ENCODE measurements at regions not wholly inside any gene's neighbourhood (a gene's known extent, or its start where the extent isn't known, plus 50 kb on each side); places are given as distances from the start of the nearest gene placed in this dataset.
"Not testable (repeated sequence)": the region's sequence is repeated elsewhere in the genome, so short reads cannot be mapped to it uniquely, and the experiment has no call there.

DNA sequence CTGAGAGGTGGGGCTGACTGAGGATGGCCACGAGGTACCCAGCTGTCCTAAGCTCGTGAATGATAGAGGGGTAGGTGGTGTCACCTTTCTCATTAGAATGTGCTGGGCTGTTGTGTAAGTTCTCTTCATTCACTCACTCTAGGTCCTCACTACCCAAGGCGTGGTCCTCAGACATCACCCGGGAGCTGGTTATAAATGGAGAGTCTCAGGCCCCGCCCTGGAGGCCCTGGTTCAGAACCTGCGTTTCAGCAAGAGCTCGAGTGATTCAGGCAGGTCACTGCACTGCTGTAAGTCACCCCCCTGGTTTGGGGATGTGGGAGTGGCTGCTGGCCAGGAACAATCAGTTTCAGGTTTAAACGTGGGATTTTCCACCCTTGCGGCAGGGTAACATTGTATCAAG is 139.8 kb downstream of the FOXL1 start:
- DNase-seq = no peak

DNA sequence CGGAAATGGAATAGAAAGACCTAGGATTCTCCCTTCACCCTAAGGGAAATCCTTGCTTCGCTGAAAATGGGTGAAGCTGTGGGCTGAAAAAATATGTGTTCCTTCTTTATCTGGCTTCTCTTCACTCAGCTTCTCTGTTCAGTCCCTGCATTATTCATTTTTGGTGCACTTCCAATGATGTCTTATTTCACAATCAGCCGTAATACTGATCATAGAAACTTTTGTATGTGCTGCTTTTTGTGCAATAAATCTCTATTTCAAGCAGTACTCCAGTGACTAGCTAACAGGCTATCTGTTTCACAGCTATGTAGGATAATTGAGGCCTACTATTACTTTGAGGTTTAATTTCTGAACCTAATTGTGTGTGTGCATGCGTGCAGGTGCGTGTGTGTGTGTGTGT is 144.6 kb downstream of the FOXL1 start:
- DNase-seq = no peak

DNA sequence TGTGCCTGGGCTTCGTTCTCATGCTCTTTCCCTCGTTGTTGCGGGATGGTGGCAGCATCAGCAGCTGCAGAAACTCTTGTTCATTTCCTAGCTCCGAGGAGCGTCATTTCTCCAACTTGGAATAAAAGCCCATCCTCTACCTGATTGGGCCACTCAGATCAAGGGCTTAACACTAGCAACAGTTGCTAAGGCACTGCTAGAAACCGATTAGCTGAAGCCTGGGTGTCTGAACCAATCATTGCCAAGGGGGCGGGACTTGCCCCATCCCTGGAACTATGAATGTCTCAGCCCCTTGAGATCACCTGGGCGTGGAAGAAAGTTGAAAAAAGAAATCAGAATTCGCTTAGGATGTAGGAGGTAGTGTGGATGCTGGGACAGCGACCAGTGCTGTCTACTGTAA is 145.3 kb downstream of the FOXL1 start:
- no peak for DNase-seq

GRCh38 chr16:86725401-86725800 is 147.1 kb downstream of the FOXL1 start:
- no peak for DNase-seq

DNA sequence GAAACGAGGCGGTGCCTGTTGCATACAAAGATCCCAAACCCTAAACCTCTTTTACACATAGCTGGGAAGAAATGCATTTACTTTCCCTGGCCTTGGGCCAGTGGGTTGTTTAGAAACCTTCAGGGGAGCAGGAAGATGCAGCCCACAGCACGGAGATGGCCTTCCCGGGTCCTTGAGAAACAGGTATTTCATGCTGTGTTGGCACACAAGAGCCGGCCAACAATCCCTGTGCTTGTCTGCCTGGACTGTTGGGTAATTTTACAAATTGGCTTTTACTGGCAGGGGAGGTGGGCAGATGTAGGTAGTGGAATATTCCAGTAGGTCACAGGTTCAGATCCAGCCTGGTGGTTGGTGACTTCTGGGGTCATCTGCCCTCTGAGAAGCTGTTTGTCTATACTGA is 148.0 kb downstream of the FOXL1 start:
- no peak for DNase-seq

- DNase-seq = no peak
Measured at GRCh38 chr16:86727131-86727530, 148.8 kb downstream of the FOXL1 start.

GRCh38 chr16:86727632-86728031 is 149.3 kb downstream of the FOXL1 start:
- no peak for DNase-seq

DNA sequence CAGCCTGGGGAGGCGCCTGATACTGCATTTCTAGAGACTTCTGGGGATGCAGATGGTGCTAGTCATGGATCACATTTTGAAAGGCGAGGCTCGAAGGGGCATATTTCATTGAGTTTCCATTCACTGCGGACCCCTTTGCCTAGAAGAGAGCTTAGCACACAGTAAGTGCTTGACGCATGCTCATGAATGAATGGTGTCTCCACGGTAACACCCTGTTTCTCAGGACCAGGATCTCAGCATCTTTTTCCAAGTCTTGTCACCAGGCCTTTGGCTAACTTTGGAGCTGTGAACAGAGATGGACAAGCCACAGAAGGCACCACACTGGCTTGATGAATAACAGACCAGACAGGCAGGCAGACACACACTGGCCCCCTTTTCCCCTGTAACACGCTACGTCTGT is 151.3 kb downstream of the FOXL1 start:
- no peak for DNase-seq

GRCh38 chr16:86730086-86730485 is 151.7 kb downstream of the FOXL1 start:
- DNase-seq = no peak

DNA sequence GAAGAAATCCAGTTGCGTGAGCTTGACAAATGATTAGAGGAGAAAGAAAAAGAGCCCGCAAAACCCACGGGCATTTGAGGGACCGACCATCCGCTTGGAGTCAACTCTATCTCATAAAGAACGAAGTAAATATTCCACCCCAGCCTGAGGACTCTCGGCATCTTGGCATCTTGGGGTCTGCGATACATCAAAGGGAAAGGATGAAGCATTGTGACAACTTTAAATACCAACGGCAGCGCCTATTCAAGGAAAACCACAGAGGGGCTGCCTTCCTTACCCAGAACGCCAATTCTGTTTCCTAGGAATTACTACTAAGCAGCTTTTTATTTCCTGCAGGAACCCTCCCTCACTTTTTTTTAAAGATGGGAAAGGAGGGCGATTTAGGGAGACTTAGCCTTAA is 152.2 kb downstream of the FOXL1 start:
- DNase-seq = no peak

DNA sequence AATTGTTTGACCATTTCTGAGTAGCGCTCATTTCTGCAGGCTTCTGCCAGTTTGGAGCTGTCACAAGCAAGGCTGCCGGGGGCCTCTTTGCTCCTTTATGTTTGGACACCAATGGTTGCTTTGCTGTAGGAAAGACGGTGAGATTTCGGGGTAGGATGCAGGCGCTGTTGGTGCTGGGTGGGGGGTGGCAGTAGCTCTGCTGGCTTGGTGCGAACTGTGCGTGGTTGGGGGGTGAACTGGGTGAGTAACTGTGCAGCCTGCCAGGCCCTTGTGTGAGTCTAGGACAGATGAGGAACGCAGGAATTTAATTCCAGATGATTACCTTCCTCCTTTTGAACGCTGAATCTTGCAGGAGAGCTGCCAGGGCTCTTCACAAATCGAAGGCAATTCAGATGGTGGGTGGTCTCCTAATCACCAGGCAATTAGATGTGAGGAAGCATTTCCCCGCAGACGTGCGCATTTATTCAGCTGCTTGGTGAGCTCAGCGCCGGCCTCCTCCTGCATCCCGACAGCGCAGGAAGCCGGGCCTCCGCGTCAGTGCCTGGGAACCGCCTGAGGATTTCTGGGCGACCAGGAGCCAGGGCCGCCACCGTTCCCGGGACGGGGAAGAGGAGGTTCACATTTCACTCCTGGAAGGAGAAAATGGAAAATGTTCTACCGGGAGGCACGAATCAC is 154.4 kb downstream of the FOXL1 start:
- no peak for DNase-seq

DNA sequence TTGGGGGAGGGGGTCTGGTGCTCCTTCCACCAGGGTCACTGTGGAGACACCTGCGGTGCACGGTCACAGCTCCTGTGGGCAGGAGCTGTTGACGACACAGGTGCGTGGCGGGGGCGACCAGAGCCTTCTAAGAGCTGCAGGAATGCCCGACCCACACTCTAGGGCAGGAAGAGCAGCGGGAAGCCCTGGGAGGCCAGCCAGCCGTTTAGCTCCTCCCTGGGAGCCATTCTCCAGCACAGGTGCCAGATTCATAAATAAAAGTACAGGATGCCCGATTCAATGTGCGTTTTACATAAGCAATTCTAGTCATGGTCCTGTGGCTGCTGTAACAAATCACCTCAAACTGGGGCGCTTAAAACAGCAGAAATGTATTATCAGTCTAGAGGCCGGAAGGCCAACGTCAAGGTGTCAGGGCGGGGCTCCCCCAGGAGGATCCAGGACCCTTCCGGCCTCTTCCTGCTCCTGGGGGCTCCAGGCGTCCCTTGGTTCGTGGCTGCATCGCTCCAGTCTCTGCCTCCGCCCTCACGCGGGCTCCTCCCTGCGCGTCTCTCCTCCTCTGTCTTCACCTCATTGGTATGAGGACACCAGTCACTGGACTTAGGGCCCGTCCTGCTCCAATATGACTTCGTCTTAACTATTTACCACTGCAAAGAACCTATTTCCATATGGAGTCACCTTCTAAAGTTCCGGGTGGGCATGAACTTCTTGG is 155.4 kb downstream of the FOXL1 start:
- no peak for DNase-seq

- no peak for DNase-seq
Measured at GRCh38 chr16:86734543-86735460, 156.5 kb downstream of the FOXL1 start.

- no peak for DNase-seq
Measured at GRCh38 chr16:86735727-86736126, 157.4 kb downstream of the FOXL1 start.

- DNase-seq = no peak
Measured at GRCh38 chr16:86736502-86736901, 158.2 kb downstream of the FOXL1 start.

DNA sequence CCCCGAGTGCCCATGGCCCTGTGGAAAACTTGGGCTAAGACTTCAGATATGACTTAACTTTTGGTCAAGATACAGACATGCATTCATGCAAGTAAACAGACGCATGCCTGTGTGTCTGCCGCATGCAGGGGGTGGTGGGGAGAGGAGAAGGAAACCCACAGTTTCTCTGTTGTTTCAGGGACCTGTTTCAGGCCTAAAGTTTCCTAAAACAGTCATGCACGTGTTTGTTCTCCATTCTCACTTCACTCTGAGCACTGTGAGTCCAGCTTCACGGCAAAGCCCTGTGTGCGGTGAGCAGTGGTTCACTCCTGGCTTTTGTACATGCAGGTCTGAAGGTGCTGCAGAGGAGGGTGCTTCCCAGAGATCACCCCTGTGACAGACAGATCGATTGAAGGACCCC is 158.7 kb downstream of the FOXL1 start:
- no peak for DNase-seq

DNA sequence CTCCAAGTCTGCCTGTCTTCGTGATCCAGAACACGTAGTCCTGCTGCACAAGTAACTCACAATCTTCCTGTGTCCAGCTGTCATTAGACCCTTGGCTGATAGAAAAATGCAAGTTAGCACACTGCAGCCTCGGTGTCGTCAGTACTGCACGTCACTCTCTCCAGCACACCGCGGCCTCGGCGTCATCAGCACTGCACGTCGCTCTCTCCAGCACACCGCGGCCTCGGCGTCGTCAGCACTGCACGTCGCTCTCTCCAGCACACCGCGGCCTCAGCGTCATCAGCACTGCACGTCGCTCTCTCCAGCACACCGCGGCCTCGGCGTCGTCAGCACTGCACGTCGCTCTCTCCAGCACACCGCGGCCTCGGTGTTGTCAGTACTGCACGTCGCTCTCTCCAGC is 160.0 kb downstream of the FOXL1 start:
- not testable (repeated sequence) for DNase-seq

DNA sequence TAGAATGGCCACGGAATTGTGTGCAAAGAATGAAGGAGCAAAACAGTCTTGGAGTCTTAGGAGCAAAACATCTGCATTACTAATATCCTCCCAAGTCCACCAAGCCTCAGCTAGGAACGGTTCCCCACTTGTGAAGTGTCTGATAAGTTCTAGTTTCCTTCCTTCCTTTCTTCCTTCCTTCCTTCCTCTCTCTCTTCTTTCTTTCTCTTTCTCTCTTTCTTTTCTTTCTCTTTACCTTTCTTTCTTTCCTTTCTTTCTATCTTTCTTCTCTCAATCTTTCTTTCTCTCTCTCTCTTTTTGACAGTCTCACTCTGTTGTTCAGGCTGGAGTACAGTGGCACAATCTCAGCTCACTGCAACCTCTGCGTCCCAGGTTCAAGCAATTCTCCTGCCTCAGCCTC is 160.8 kb downstream of the FOXL1 start:
- no peak for DNase-seq

DNA sequence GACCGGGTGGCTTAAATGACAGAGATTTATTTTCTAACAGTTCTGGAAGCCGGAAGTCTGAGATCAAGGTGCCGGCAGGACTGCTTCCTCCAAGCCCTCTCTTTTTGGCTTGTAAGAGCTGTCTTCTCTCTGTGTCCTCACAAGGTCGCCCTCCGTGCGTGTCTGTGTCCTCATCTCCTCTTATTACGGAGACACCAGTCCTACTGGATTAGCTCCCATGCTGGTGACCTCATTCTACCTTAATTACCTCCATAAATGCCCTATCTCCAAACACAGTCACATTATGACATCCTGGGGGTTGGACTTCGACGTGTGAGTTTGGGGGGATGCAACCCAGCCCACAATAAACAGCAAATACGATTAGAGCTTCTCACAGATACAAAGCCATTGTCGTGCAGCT is 161.5 kb downstream of the FOXL1 start:
- DNase-seq = no peak

DNA sequence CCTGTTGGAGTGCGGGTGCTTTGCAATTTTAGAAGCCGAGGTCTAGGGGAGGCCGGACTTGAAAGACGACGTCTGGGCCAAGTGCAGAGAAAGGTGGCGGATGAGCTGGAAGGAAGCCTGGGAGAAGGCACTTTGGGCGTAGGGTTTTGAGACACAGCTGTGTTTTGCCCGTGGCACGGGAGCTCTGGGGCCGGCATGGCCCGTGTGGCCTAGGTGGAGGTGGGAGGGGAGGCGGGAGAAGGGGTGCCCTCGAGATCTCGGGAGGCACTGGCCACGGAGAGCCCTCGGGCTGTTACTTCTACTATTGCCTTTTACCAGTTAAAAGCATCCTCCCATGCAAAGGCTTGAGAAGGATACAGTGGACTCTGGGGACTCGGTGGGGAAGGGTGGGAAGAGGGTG is 161.9 kb downstream of the FOXL1 start:
- DNase-seq = no peak

DNA sequence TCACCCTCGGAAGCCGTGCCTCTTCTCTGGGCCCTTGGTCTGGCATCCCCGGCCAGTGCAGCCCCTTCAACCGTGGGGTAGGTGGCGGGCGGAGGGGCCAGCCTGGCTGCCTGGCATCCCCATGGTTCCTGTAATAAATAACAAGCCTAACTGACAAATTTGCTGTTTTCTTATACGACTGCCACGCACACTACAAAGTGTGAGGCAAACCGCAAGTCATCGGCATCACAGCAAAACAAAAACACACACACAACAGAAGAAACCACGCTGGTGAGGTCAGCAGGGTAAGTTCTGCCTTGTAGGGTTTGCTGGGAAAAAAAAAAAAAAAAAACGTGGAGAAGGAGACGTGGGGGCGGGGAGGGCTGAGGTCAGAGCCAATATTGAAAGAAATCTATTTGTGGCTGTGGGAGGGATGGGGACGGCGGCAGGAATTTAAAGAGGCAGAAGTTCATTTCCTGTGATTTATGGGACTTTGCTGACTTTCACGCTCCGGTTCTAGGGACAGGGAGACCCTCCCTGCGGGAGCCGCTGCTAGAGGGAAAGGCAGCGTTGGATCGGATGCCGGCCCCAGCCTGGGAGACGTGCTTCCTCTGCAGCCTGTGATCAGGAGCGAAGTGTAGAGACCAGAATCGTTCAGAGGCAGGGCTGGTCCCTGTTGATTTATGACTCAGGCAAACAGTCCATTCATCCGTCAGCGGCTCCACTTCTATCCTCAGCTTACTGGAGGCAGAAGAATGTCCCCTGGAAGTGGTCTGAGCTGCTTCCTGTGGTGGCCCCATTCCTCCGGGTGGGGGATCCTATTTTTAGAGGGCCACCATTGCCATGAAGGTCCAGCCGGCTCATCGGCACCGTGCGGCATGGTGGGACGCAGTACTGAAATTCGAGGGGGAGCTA is 162.8 kb downstream of the FOXL1 start:
- DNase-seq = no peak

GRCh38 chr16:86747761-86748160 is 169.4 kb downstream of the FOXL1 start:
- DNase-seq = no peak

DNA sequence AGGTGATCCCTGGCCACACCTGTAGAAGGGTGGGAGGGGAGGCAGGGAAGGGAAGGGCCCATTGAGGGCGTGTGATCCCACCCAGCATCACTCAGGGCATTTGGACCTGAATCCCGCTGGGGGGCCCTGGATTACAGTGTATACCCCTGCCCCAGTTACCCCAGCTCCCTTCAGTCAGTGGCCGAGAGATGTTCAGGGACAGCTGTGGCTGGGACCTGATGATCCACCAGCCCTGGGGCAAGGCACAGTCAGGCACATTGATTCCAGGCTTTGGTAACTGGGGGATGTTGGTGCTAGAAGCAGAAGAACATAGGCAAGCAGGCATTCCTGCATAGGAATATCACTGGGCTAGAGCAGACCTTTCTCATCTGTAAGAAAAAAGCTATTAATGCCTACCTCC is 170.3 kb downstream of the FOXL1 start:
- no peak for DNase-seq
